ENCODE measurements at regions not wholly inside any gene's neighbourhood (a gene's known extent, or its start where the extent isn't known, plus 50 kb on each side); places are given as distances from the start of the nearest gene placed in this dataset.

GRCh38 chr17:71247441-71248015 lies 873.3 kb upstream of the SOX9 start:
- no peak for DNase-seq

GRCh38 chr17:71251276-71251675 lies 869.5 kb upstream of the SOX9 start:
- peak; percentile 58 for DNase-seq

- DNase-seq, result peak; percentile 20
Observed at GRCh38 chr17:71251951-71252350, 868.9 kb upstream of the SOX9 start.

GRCh38 chr17:71252436-71252835 lies 868.4 kb upstream of the SOX9 start:
- no peak for DNase-seq

- no peak for DNase-seq
Observed at GRCh38 chr17:71257096-71257495, 863.7 kb upstream of the SOX9 start.

GRCh38 chr17:71260366-71260940 lies 860.4 kb upstream of the SOX9 start:
- DNase-seq, result peak; percentile 4

- DNase-seq, result no peak
Observed at GRCh38 chr17:71262586-71262985, 858.2 kb upstream of the SOX9 start.

GRCh38 chr17:71267668-71268067 lies 853.2 kb upstream of the SOX9 start:
- DNase-seq, result no peak

GRCh38 chr17:71269201-71269600 lies 851.6 kb upstream of the SOX9 start:
- DNase-seq, result no peak

- DNase-seq, result peak; percentile 12
Observed at GRCh38 chr17:71273441-71273840, 847.4 kb upstream of the SOX9 start.

GRCh38 chr17:71276079-71276478 lies 844.7 kb upstream of the SOX9 start:
- DNase-seq, result no peak

- no peak for DNase-seq
Observed at GRCh38 chr17:71283486-71283885, 837.3 kb upstream of the SOX9 start.

GRCh38 chr17:71284032-71284755 lies 836.6 kb upstream of the SOX9 start:
- DNase-seq, result no peak

GRCh38 chr17:71286625-71287024 lies 834.2 kb upstream of the SOX9 start:
- DNase-seq, result no peak

GRCh38 chr17:71287071-71287823 lies 833.6 kb upstream of the SOX9 start:
- DNase-seq, result no peak

GRCh38 chr17:71292006-71292405 lies 828.8 kb upstream of the SOX9 start:
- no peak for DNase-seq

- no peak for DNase-seq
Observed at GRCh38 chr17:71296005-71296404, 824.8 kb upstream of the SOX9 start.

GRCh38 chr17:71301063-71301462 lies 819.8 kb upstream of the SOX9 start:
- DNase-seq, result no peak

GRCh38 chr17:71302721-71303549 lies 817.9 kb upstream of the SOX9 start:
- peak; percentile 8 for DNase-seq

- no peak for DNase-seq
Observed at GRCh38 chr17:71304498-71305158, 816.2 kb upstream of the SOX9 start.

- DNase-seq, result no peak
Observed at GRCh38 chr17:71313866-71314265, 807.0 kb upstream of the SOX9 start.

GRCh38 chr17:71315568-71315967 lies 805.3 kb upstream of the SOX9 start:
- no peak for DNase-seq

Data from EL (cell line).